Activated naive CD4-positive, alpha-beta T cell treated with anti-CD3 and anti-CD28 coated beads, Interleukin-2, amount 50 U/mL, for 72 hours (primary cell): ENCODE measurements at regions not wholly inside any gene's neighbourhood (a gene's known extent, or its start where the extent isn't known, plus 50 kb on each side); places are given as distances from the start of the nearest gene placed in this dataset.
A peak's percentile ranks its signal among the peaks of the same experiment; 100 is the strongest.

Source experiments
- ATAC-seq, 2 donors: fragments of 150-1000 bp; cut with Tn5 transposase; 2 replicates each; pipeline ENCODE4 v1.10.0; 2021; ENCODE audit warnings: mild to moderate bottlenecking in 2 of 2, moderate library complexity in 2 of 2
- DNase-seq, 2 donors: peaks; one replicate each; pipeline ENCODE4 v3.0.0; 2021 to 2022; ENCODE audit warnings: low spot score in 2 of 2
- H3K27ac Mint-ChIP-seq, 2 donors: one replicate each; pipeline ENCODE4 v1.8.0; 2022; ENCODE audit warnings: mild to moderate bottlenecking in 2 of 2, mixed read lengths in 2 of 2
- H3K36me3 Mint-ChIP-seq, 2 donors: one replicate each; pipeline ENCODE4 v1.8.0; 2022; ENCODE audit warnings: mixed read lengths in 2 of 2
- H3K9me3 Mint-ChIP-seq, 2 donors: one replicate each; pipeline ENCODE4 v1.8.0; 2022; ENCODE audit warnings: mixed read lengths in 2 of 2

DNA sequence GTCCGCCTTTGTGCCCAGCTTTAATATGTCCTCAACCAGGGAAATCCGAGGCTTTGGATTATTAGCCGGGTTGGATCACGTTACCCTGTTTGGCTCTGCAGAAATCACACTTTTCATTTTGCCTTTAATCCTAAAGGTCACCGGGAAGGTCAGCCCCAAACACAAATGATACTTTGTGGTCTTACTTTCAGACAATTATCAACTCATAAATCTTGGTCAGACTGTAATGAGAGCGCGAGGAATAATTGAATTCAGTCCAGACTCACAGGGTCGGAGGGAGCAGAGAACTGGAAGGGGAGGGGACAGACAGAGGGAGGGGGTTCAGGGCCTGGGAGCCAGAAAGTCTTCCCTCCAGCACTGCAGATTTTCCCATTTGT lies 91.7 kb upstream of the NFIA start:
- no peaks in the 10 kb centered on the region for H3K9me3 Mint-ChIP-seq
- H3K36me3 Mint-ChIP-seq, result no peaks in the 10 kb centered on the region
- H3K27ac Mint-ChIP-seq, result no peak overlapping the region
- no peak for ATAC-seq
- no peak for DNase-seq

DNA sequence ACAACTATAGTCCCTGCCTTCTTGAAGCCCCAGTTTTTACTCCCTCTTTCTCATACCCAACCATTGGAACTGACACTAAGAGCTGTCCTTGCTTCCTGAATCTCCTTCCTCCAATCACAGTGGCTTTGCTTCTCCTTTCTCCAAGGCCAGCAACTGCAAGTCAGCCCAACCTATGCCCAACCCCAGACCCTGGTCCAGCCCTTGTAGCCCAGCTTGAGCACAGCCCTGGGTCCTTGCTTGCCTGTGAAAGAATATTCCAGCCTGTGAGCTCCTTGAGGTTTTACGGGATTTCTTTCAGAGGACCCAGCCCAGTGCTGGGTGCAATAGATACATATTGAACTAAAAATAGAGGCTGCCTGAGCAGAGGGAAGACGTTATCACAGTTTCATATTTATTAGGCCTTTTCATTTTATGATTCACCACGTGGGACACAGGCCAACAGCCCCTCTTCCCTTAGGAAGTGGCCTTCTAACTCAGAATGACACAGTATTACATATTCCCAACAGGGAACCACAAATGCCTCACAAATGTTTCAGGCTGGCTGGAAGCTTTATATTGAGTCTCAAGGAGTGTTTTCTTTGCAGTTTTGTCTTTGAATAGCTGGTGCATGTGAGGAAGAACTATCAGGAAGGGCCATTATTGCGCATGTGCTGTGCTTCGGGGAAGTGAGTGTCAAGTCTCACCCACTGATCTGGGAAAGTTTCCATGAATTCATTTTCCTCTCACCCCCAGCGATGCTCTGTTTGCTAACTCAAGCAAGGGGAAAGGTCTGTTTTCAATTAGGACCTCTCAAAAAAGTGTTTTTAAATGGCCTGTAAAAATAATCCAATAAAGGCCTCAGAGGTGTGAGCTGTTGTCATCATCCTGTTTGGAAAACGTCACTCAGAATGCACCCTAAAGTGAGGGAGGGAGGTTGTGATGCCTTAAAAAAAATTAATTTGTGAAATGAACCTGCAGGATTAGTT lies 92.3 kb upstream of the NFIA start:
- DNase-seq (no peak), ATAC-seq (no peak)
- no peaks in the 10 kb centered on the region for H3K9me3 Mint-ChIP-seq
- no peak overlapping the region for H3K27ac Mint-ChIP-seq
- H3K36me3 Mint-ChIP-seq, result no peaks in the 10 kb centered on the region

DNA sequence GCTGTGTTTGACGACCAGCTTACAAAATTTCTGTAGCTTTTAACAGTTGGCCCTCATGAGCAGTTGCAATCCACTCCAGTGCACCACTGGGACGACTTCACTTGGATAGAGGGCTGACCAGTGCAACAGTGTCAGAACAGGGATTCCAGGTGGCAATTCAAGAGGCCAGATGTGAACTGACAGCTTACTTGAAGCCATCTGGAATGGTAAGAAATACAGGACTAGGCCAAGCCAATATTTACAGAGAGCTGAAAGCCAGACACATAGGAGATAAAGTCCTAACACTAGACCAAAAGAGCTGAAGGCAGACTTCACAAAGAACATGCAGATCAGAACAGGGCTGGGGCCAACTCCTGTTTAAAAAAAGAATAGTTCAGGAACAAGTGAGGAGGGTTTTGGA lies 93.5 kb upstream of the NFIA start:
- Mint-ChIP-seq H3K36me3 (no peaks in the 10 kb centered on the region), H3K27ac (no peak overlapping the region), H3K9me3 (no peaks in the 10 kb centered on the region)
- no peak for ATAC-seq
- DNase-seq, result no peak

DNA sequence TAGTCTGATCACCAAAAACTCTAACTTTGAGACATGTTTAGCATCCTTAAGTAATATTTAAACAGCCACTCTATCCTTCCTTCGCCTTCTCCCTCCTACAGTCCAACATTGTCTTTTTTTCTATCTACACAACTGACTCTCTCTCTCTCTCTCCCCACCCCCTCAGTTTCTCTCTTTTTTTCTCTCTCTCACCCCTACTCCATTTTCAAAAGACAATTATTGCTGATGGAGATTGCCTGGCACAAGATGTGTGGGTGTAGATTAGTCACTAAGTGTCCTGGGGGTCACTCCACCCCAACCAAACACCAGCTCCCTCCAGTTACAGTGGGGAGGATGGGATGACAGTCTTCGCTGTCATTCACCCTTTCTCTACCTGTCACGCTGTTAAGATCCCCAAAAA lies 94.5 kb upstream of the NFIA start:
- no peak for DNase-seq
- Mint-ChIP-seq H3K9me3 (no peaks in the 10 kb centered on the region), H3K27ac (no peak overlapping the region), H3K36me3 (no peaks in the 10 kb centered on the region)
- ATAC-seq, result no peak

DNA sequence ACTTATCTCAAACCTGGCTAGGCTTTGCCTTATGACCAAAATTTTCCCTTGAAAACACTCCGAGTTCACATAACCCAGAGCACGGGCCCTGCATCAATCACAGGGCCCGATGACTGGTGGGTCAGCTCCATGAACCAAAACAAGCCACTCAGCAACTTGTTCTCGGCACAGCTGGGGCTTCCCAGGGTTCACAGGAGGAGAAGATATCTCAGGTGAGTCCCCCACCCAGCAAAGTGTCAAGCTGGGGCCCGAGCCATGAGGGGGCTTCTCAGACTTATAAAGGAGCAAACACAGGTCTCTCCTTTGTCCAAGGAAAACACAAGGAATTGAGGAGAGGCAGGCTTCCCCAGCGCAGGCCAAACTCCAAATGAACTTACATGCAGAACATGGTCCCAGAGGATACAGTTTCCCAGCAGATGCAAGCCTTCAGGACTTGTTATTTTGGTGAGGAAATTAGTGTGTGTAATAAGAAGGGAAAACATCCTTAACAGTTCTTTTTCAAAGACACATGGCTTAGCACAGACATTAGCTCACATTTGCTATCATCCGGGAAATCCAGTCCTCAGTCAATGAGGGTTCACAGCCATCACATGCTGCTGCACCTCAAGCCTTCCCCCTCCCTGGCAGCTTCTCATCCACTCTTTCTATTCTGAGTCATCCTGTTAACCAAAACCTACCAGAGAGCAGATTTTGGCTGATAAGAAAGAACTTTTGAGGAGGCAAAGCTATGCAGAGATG lies 98.1 kb upstream of the NFIA start:
- ATAC-seq, result no peak
- Mint-ChIP-seq H3K36me3 (no peaks in the 10 kb centered on the region), H3K9me3 (no peaks in the 10 kb centered on the region), H3K27ac (no peak overlapping the region)
- DNase-seq, result no peak

DNA sequence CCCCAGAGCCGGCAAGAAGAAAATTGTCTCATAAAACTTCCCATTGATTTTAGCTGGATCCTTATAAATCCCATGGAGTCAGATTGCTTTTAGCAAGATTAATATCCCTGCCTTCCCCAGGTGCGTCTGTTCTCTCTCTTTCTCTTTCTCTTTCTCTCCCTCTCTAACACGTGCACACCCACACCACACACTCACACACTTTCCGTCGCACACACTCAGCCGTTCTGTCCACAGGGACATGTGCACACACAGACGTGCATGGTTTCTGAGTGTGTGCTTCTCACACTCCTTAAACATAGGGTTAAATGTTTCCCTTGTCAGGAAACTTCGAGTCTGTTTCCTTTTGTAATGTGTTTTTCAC lies 98.7 kb upstream of the NFIA start:
- Mint-ChIP-seq H3K9me3 (no peaks in the 10 kb centered on the region), H3K36me3 (no peaks in the 10 kb centered on the region), H3K27ac (no peak overlapping the region)
- DNase-seq (no peak), ATAC-seq (no peak)

DNA sequence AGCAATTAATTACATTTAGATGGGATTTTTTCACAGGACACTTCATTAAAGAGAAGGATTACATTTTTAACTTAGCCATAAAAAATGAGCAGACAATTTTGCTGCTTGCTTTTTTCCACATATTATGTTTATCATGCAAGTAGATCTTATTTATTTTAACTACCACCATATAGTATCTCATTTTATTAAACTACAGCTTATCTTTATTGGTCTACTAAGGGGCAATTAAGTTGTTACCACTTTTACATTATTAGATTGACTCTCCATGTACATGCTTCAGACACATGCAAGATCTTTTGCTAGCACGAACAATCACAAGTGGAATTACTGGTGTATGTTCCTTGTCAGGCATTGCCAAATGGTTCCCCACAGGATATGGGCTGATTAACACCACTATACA lies 99.8 kb upstream of the NFIA start:
- no peaks in the 10 kb centered on the region for H3K9me3 Mint-ChIP-seq
- no peak for DNase-seq
- no peaks in the 10 kb centered on the region for H3K36me3 Mint-ChIP-seq
- no peak for ATAC-seq
- no peak overlapping the region for H3K27ac Mint-ChIP-seq

DNA sequence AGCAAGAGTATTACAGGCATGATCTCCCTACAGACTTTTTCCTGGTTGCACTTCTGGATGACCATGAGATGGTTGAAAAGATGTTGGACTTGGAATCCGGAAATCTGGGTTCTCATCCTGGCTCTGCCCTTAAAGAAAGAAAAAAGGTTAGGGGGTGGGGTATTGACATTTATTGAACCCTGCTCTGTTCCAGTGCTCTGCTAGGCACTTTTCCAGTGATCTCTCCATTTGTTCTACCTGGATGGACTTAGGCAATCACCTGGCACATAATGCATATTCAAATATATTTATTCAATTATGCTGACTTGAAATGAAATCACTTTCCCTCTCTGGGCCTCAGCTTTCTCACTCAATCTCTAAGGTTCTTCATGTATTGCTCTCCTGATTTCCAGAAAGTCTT lies 101.0 kb upstream of the NFIA start:
- Mint-ChIP-seq H3K36me3 (no peaks in the 10 kb centered on the region), H3K9me3 (no peaks in the 10 kb centered on the region), H3K27ac (no peak overlapping the region)
- DNase-seq, result no peak
- ATAC-seq, result no peak

DNA sequence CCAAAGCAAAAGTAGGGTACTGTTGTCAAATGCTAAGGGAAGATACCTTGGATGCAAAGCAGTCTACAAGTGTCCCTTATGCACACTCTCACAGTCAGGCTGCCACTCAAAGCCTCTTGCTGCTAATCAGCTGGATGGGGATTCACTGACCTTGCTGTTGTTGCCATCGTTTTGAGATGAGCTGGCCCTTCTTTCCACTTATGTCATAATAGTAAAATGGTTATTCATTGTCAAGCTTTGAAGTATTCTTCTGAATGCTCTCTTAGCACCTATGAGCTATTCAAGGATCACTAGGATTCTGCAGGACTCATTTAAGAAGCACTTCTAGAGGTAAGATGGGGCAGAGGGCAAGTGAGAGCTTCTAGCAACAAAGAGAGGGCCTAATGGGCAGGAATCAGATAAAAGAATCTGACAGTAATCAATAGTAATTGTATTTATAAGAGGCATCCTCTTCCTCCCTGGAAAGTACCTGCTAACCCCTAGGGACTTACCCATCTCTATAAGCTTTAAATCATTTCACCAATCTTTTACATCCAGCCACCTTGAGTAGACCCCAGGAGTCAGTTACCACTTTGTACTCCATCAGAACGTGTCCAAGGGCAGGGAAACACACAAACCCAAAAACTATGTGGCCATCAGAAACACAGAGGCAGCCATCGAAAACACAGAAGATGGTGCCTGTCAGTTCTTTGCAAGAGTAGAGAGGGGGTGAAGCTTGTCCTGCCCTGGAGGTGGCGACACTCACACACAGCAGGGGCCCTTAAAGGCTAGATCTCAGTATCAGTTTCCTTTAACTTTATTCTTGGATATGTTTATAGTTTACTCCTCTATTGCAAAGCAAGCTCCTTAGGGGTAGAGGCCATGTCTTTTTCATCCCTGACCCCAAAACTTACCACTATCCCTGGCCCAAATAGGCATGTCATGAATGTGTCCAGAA lies 103.7 kb upstream of the NFIA start:
- ATAC-seq (peak in 1 of 2 donors; percentile 83), DNase-seq (peak in 1 of 2 donors; percentile 10)
- no peaks in the 10 kb centered on the region for H3K36me3 Mint-ChIP-seq
- H3K27ac Mint-ChIP-seq, result no peak overlapping the region
- H3K9me3 Mint-ChIP-seq, result no peaks in the 10 kb centered on the region

DNA sequence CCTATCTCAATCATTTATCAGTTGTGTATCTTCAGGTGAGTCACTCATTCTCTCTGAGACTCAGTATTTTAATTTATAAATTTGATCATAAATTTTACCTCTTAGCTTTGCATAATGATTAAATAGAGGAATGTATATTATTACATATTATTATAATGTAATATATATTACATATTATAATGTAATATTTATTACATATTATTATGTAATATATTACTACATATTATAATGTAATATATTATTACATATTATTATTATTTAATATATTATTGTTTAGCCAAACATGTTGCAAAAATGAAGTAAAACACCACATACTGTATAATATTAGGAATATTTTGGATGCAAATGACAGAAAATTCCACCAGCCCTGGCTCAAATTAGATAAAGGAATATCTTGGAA lies 104.7 kb upstream of the NFIA start:
- ATAC-seq (no peak), DNase-seq (no peak)
- no peak overlapping the region for H3K27ac Mint-ChIP-seq
- no peaks in the 10 kb centered on the region for H3K36me3 Mint-ChIP-seq
- H3K9me3 Mint-ChIP-seq, result no peaks in the 10 kb centered on the region

DNA sequence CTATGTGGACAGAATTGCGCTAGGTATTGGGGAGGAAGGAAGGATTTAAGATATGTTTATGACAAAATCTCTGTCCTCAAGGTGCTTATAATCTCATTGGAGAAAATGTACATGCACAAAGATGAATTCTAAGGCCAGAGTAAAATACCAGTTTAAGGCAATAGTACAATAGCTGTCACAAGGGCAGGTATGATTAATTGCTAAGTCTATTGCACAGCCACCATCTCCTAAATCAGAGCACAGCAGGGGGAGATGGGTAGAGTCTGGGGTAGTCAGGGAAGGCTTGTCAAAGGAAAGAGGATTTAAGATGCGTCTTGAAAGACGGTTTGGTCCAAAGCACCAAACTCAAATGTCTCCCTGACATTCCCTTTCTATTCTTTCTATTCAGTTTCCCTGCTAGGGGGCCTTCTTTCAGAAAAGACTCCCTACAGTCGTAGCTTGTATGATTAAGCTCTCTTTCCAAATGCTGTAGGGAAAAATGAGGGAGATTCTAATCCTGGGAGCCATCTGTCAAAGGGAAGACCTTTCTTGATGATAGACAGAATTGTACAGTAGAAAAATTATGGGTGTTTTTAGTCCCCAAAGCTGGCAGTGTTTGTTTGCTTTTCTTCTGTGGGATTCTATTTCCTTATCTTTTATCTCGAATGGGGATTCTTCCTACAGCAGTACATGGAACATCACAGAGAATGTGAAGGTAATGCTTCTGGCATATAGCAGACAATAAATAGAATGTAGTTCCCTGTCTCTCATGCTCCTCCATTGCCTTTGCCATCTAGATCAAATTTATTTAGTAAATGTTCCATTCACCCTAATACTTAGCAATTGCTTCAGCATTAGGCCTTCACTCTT lies 107.6 kb upstream of the NFIA start:
- DNase-seq, result no peak
- H3K27ac Mint-ChIP-seq, result no peak overlapping the region
- H3K36me3 Mint-ChIP-seq, result no peaks in the 10 kb centered on the region
- H3K9me3 Mint-ChIP-seq, result no peaks in the 10 kb centered on the region
- no peak for ATAC-seq

DNA sequence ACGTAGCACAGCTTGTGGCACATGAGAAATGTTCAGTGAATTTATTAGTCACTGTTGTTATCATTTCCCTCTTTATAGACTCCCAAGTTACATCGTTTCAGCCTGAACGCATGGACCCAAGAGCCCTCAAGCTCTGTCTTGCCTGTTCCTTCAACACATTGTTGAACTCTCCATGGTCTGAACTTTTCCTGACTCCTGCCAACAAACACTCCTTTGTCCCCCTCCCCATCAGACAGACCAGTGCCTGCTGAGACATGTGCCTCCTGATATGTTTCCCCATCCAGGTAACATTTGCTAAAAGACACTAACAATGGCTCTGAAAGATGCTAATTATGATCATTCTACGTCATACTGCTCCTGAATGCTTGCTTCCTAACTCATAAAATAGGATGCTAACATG lies 108.7 kb upstream of the NFIA start:
- Mint-ChIP-seq H3K36me3 (no peaks in the 10 kb centered on the region), H3K27ac (no peak overlapping the region), H3K9me3 (no peaks in the 10 kb centered on the region)
- DNase-seq (no peak), ATAC-seq (no peak)

DNA sequence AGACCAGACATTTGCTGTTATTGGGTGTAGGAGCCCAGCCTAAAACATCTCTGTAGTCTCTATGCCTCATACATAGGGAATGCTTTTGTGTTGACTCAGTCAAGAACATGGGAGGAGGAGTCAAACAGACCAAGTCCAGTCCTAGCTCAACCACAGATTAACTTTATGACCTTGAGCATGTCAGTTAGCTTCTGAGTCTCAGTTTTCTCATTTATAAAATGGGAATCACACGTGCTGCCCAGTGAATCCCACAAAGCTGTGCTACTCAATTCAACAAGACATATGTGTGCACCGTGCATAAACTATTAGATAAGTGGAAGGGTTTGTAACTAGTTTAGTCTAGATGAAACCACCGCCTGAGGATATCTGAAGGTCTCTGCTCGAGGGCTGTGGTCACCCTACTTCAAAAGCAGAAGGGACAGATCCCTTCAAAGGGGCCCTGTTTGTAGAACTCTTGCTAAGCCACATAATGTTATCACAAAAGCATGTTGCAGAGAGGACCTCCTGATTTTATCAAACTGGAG lies 109.5 kb upstream of the NFIA start:
- H3K9me3 Mint-ChIP-seq, result no peaks in the 10 kb centered on the region
- H3K36me3 Mint-ChIP-seq, result no peaks in the 10 kb centered on the region
- DNase-seq (no peak), ATAC-seq (no peak)
- no peak overlapping the region for H3K27ac Mint-ChIP-seq

DNA sequence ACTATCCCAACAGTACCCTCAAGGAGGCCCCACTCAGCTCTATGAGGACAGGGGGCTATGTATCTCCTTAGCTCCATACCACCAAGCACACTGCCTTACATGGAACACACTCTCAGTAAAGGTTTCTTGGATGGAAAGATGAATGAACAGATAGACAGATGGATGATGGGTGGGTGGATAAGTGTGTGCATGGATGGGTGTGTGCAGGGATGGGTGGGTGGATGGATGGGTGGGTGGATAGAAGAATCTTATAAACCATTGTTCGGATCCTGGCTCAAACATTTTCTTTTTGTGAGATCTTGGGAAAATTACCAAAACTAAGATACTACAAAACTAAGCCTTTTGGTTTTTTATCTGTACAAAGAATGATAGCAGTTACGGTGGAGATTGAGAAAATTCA lies 111.0 kb upstream of the NFIA start:
- peaks cover 6 to 8% of the 10 kb centered on the region in 2 donors for H3K36me3 Mint-ChIP-seq
- H3K27ac Mint-ChIP-seq, result no peak overlapping the region
- ATAC-seq, result no peak
- DNase-seq, result no peak
- peaks cover 5 to 7% of the 10 kb centered on the region in 2 donors for H3K9me3 Mint-ChIP-seq

DNA sequence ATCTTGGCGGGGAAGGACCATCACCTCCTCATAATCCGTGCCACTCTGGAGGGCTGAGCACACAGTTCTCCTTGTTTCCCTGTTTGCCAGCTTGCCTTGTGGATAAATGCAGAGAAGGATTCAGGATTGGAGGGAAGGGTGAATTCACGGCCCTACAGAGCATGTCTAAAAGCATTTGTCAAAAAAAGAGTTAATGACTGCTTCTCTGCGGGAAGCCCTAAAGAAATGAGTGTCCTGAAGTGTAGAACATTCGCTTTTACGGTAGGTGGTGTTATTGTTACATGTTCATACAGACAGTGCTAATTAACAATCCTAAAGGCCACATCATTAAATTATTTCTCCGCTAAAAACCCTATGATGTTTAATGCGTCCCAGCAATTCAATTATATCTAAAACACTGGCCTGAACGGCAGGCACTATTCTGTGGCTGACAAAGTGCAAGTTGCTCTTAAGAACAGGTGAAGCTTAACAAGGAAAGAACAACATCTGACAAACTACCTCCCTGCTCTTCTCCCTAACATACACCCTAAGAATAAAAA lies 112.3 kb upstream of the NFIA start:
- ATAC-seq (no peak), DNase-seq (no peak)
- Mint-ChIP-seq H3K27ac (no peak overlapping the region), H3K36me3 (peaks cover 6 to 8% of the 10 kb centered on the region in 2 donors), H3K9me3 (peaks cover 5 to 7% of the 10 kb centered on the region in 2 donors)
